H9 (cell line): ENCODE measurements at regions not wholly inside any gene's neighbourhood (a gene's known extent, or its start where the extent isn't known, plus 50 kb on each side); places are given as distances from the start of the nearest gene placed in this dataset.

Source experiments
- DNase-seq: peaks from one replicate; pipeline ENCODE4 v3.0.0-alpha.2; 2017
- H2AFZ ChIP-seq: one replicate; pipeline ENCODE4 v1.6.1; 2013; ENCODE audit warnings: mild to moderate bottlenecking, low read length, control low read depth, moderate library complexity
- H2AK5ac ChIP-seq: 2 replicates; pipeline ENCODE4 v1.6.1; 2013; ENCODE audit warnings: low read length, control low read depth, mixed read lengths; ENCODE audit not compliant: insufficient read length
- H2BK120ac ChIP-seq: one replicate; pipeline ENCODE4 v1.6.1; 2013; ENCODE audit warnings: low read depth, mild to moderate bottlenecking, low read length, control low read depth, inconsistent platforms; ENCODE audit not compliant: poor library complexity, severe bottlenecking
- H2BK12ac ChIP-seq: 2 replicates; pipeline ENCODE4 v1.6.1; 2013; ENCODE audit warnings: low read length, control low read depth, mixed read lengths, low read depth; ENCODE audit not compliant: insufficient read length
- H2BK15ac ChIP-seq: 2 replicates; pipeline ENCODE4 v1.6.1; 2013; ENCODE audit warnings: low read depth, low read length, control low read depth
- H2BK20ac ChIP-seq: one replicate; pipeline ENCODE4 v1.6.1; 2013; ENCODE audit warnings: low read depth, mild to moderate bottlenecking, low read length, control low read depth, inconsistent platforms; ENCODE audit not compliant: poor library complexity, severe bottlenecking
- H2BK5ac ChIP-seq: 2 replicates; pipeline ENCODE4 v1.6.1; 2013; ENCODE audit warnings: low read length, control low read depth, mixed read lengths; ENCODE audit not compliant: insufficient read length
- H3K14ac ChIP-seq: 2 replicates; pipeline ENCODE4 v1.6.1; 2013; ENCODE audit warnings: low read length, control low read depth; ENCODE audit not compliant: insufficient read depth
- H3K18ac ChIP-seq: 2 replicates; pipeline ENCODE4 v1.6.1; 2013; ENCODE audit warnings: low read depth, mild to moderate bottlenecking, mixed read lengths, low read length, control low read depth; ENCODE audit not compliant: insufficient read length
- H3K23ac ChIP-seq: 2 replicates; pipeline ENCODE4 v1.6.1; 2013; ENCODE audit warnings: low read length, control low read depth, mixed read lengths, low read depth; ENCODE audit not compliant: insufficient read length
- H3K23me2 ChIP-seq: 2 replicates; pipeline ENCODE4 v1.6.1; 2013; ENCODE audit warnings: low read depth, mild to moderate bottlenecking, mixed read lengths, low read length, control low read depth; ENCODE audit not compliant: insufficient read length, poor library complexity, severe bottlenecking
- H3K27ac ChIP-seq: 2 replicates; pipeline ENCODE4 v1.5.1; 2013; ENCODE audit warnings: low read length, control low read depth, mixed read lengths, low read depth; ENCODE audit not compliant: insufficient read length
- H3K27me3 ChIP-seq: 2 replicates; pipeline ENCODE4 v1.6.1; 2013; ENCODE audit warnings: low read length, control low read depth, inconsistent platforms; ENCODE audit not compliant: insufficient read depth
- H3K4ac ChIP-seq: 2 replicates; pipeline ENCODE4 v1.6.1; 2013; ENCODE audit warnings: low read depth, mild to moderate bottlenecking, control low read depth, inconsistent platforms, low read length, moderate library complexity
- H3K4me1 ChIP-seq: 2 replicates; pipeline ENCODE4 v1.6.1; 2013; ENCODE audit warnings: low read length, control low read depth, inconsistent platforms; ENCODE audit not compliant: insufficient read depth
- H3K4me2 ChIP-seq: 2 replicates; pipeline ENCODE4 v1.6.1; 2013; ENCODE audit warnings: low read length, control low read depth, mixed read lengths; ENCODE audit not compliant: insufficient read length, insufficient read depth
- H3K56ac ChIP-seq: 2 replicates; pipeline ENCODE4 v1.6.1; 2013; ENCODE audit warnings: low read depth, mild to moderate bottlenecking, mixed read lengths, low read length, control low read depth; ENCODE audit not compliant: insufficient read length
- H3K79me1 ChIP-seq: 2 replicates; pipeline ENCODE4 v1.6.1; 2013; ENCODE audit warnings: low read depth, mild to moderate bottlenecking, moderate library complexity, low read length, control low read depth, inconsistent platforms; ENCODE audit not compliant: insufficient read depth, poor library complexity, severe bottlenecking
- H3K79me2 ChIP-seq: 2 replicates; pipeline ENCODE4 v1.6.1; 2013; ENCODE audit warnings: low read length, control low read depth, inconsistent platforms; ENCODE audit not compliant: insufficient read depth
- H3K9ac ChIP-seq: 2 replicates; pipeline ENCODE4 v1.6.1; 2013; ENCODE audit warnings: low read length, control low read depth, mixed read lengths; ENCODE audit not compliant: insufficient read length; ENCODE audit errors: extremely low read depth
- H3K9me3 ChIP-seq: one replicate; pipeline ENCODE4 v1.6.1; 2013; ENCODE audit warnings: low read depth, low read length, inconsistent platforms; ENCODE audit not compliant: control insufficient read depth
- H3T11ph ChIP-seq: one replicate; pipeline ENCODE4 v1.6.1; 2013; ENCODE audit warnings: mild to moderate bottlenecking, low read length, control low read depth, inconsistent platforms
- H4K20me1 ChIP-seq: one replicate; pipeline ENCODE4 v1.6.1; 2013; ENCODE audit not compliant: control insufficient read depth, insufficient read length, insufficient read depth
- H4K5ac ChIP-seq: 2 replicates; pipeline ENCODE4 v1.6.1; 2013; ENCODE audit warnings: low read depth, mild to moderate bottlenecking, mixed read lengths, low read length, control low read depth; ENCODE audit not compliant: insufficient read length
- H4K8ac ChIP-seq: replicated peaks from 2 replicates; pipeline ENCODE4 v1.6.1; 2013; ENCODE audit warnings: low read length, control low read depth, mixed read lengths, low read depth; ENCODE audit not compliant: insufficient read length
- H4K91ac ChIP-seq: 2 replicates; pipeline ENCODE4 v1.6.1; 2013; ENCODE audit warnings: low read depth, mild to moderate bottlenecking, moderate library complexity, mixed read lengths, low read length, control low read depth; ENCODE audit not compliant: insufficient read length
- H3K27ac Mint-ChIP-seq, 3 experiments: 2 replicates in 2 of 3; 3 replicates in 1 of 3; pipeline ENCODE4 v1.8.0; 2020 to 2021; ENCODE audit warnings: mixed read lengths in 3 of 3, mild to moderate bottlenecking in 1 of 3, moderate library complexity in 1 of 3
- H3K27me3 Mint-ChIP-seq: 2 replicates; pipeline ENCODE4 v1.8.0; 2021; ENCODE audit warnings: low read depth, mild to moderate bottlenecking, moderate library complexity, mixed read lengths
- H3K36me3 Mint-ChIP-seq, 3 experiments: 2 replicates in 2 of 3; 3 replicates in 1 of 3; pipeline ENCODE4 v1.8.0; 2020 to 2021; ENCODE audit warnings: low read depth in 3 of 3, mixed read lengths in 3 of 3; ENCODE audit not compliant: insufficient read depth in 1 of 3
- H3K4me1 Mint-ChIP-seq, 2 experiments: 2 replicates each; pipeline ENCODE4 v1.8.0; 2020; ENCODE audit warnings: mixed read lengths in 2 of 2
- H3K4me3 Mint-ChIP-seq, 2 experiments: 2 replicates in 1 of 2; 3 replicates in 1 of 2; pipeline ENCODE4 v1.8.0; 2020 to 2021; ENCODE audit warnings: mild to moderate bottlenecking in 2 of 2, mixed read lengths in 2 of 2, moderate library complexity in 1 of 2
- H3K9me3 Mint-ChIP-seq, 2 experiments: 2 replicates in 1 of 2; 3 replicates in 1 of 2; pipeline ENCODE4 v1.8.0; 2020; ENCODE audit warnings: mild to moderate bottlenecking in 2 of 2, mixed read lengths in 2 of 2, moderate library complexity in 1 of 2
- WGBS: extraction: QIAGEN DNeasy Blood & Tissue Kit; methylation state at CpG from one replicate; pipeline ENCODE4 v1.1.7; 2013; ENCODE audit warnings: missing lambda C conversion rate, low lambda C conversion rate, mixed read lengths; ENCODE audit not compliant: insufficient read length; ENCODE audit errors: extremely low coverage; 5-methylcytosine and 5-hydroxymethylcytosine counted together
- TF ChIP-seq, protein P1 (sequence below): fragments of 200-600 bp; sonication (generic); conservative IDR thresholded peaks from 3 replicates; pipeline ENCODE4 v1.8.0; 2021; ENCODE audit warnings: antibody characterized with exemption, mild to moderate bottlenecking

DNA sequence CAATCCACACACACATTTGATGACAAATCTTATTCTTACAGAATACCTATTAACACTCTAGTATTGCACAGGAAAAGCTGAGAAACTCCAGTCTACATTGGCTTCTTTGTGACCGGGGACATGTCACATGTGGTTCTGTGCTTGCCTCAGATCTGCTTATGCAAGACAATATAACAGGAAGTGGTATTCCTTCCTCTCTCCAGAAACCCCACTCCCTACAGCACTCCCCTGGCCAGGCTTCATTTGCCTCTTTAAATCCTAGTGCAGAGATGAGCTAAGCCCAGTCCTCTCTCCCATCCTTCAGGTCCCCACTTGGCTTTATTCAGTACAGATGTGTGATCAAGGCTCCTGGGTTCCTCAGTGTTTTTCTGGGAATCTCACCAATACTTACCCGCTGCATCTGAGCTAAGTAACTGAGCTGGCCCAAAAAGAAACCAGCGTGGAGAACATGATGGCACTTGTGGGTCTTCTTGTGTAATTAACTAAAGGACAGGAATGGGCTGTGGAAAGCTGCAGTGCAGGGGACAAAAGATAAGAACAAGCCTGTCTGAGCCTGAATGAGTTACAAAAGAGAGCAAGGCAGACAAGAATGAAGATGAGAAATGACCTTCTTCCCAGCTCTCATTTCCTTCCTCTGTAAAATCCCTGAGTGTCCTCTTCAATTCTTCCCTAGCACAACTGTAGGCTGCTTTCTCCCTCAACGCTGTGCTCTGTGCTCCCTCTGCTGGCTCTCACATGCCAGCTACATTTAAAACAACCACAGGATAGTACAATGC is 105.6 kb downstream of the HNRNPD start:
- no peak overlapping the region for H3T11ph ChIP-seq
- no peak overlapping the region for H2BK120ac ChIP-seq
- no peaks in the 10 kb centered on the region; the same call in 1 of the 2 replicates for H3K4me1 ChIP-seq
- H3K23me2 ChIP-seq: no peaks in the 10 kb centered on the region
- Mint-ChIP-seq H3K9me3 (peaks cover 0 to 5% of the 10 kb centered on the region in 2 experiments; a peak in 3 of 5 replicates), H3K4me1 (peaks cover 8 to 9% of the 10 kb centered on the region in 2 experiments), H3K4me3 (no peak overlapping the region; a peak in 1 of 5 replicates), H3K27me3 (no peaks in the 10 kb centered on the region), H3K36me3 (no peaks in the 10 kb centered on the region), H3K27ac (peak overlapping the region; percentile 3 to 87 (median 21); a peak in 3 of 7 replicates)
- H3K79me1 ChIP-seq: no peaks in the 10 kb centered on the region
- H4K20me1 ChIP-seq: no peaks in the 10 kb centered on the region
- H3K4ac ChIP-seq: no peak overlapping the region
- H2BK20ac ChIP-seq: no peak overlapping the region
- no peak overlapping the region for H3K18ac ChIP-seq
- H4K8ac ChIP-seq: no peak overlapping the region
- TF ChIP-seq, protein P1, sequence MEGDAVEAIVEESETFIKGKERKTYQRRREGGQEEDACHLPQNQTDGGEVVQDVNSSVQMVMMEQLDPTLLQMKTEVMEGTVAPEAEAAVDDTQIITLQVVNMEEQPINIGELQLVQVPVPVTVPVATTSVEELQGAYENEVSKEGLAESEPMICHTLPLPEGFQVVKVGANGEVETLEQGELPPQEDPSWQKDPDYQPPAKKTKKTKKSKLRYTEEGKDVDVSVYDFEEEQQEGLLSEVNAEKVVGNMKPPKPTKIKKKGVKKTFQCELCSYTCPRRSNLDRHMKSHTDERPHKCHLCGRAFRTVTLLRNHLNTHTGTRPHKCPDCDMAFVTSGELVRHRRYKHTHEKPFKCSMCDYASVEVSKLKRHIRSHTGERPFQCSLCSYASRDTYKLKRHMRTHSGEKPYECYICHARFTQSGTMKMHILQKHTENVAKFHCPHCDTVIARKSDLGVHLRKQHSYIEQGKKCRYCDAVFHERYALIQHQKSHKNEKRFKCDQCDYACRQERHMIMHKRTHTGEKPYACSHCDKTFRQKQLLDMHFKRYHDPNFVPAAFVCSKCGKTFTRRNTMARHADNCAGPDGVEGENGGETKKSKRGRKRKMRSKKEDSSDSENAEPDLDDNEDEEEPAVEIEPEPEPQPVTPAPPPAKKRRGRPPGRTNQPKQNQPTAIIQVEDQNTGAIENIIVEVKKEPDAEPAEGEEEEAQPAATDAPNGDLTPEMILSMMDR: peak; percentile 89
- peak; percentile 70 for DNase-seq
- H2AFZ ChIP-seq: peak overlapping the region; percentile 98
- H3K14ac ChIP-seq: no peak overlapping the region
- no peak overlapping the region for H3K56ac ChIP-seq
- H3K27ac ChIP-seq: no peak overlapping the region
- WGBS: no CpG with 5 or more reads among the region's 4 CpGs
- peak overlapping the region; percentile 24 for H3K4me2 ChIP-seq
- H3K27me3 ChIP-seq: no peaks in the 10 kb centered on the region
- H4K91ac ChIP-seq: no peak overlapping the region
- no peak overlapping the region for H3K9ac ChIP-seq
- H2BK12ac ChIP-seq: no peak overlapping the region
- H4K5ac ChIP-seq: no peak overlapping the region
- no peaks in the 10 kb centered on the region for H3K9me3 ChIP-seq
- H2BK15ac ChIP-seq: no peak overlapping the region
- H2BK5ac ChIP-seq: no peak overlapping the region
- H3K79me2 ChIP-seq: no peaks in the 10 kb centered on the region
- no peak overlapping the region for H3K23ac ChIP-seq
- H2AK5ac ChIP-seq: no peak overlapping the region
